ENCODE measurements at regions not wholly inside any gene's neighbourhood (a gene's known extent, or its start where the extent isn't known, plus 50 kb on each side); places are given as distances from the start of the nearest gene placed in this dataset.

GRCh38 chr5:136501133-136501532 lies 135.8 kb upstream of the TRPC7 start:
- no peaks in the 10 kb centered on the region for H3K36me3 ChIP-seq (ENCODE audit: insufficient read depth in 1 of 2, low read depth in 1 of 2)
- H3K27ac ChIP-seq = no peak overlapping the region
- no peak for DNase-seq
- no peak for TF ChIP-seq CTCF (IDR thresholded peaks at IDR 0.05)
- no peaks in the 10 kb centered on the region for H3K4me1 ChIP-seq
- H3K4me3 ChIP-seq = no peak overlapping the region
- peaks cover 3% of the 10 kb centered on the region for H3K9me3 ChIP-seq
- no peaks in the 10 kb centered on the region for H3K27me3 ChIP-seq (ENCODE audit: insufficient read depth in 3 of 3, low read length in 2 of 3)
- intact Hi-C loops (cut with DNase I) = no loop called here
- ATAC-seq = no peak
- WGBS, 3 donors = 0 to 57% methylated on average over 1 of the region's 1 CpG; no CpG with 5 or more reads in 1 of the 3 donors

- Histone ChIP-seq H3K36me3 (ENCODE audit: insufficient read depth in 1 of 2, low read depth in 1 of 2) (no peaks in the 10 kb centered on the region), H3K4me1 (no peaks in the 10 kb centered on the region), H3K4me3 (no peak overlapping the region), H3K27ac (no peak overlapping the region), H3K27me3 (ENCODE audit: insufficient read depth in 3 of 3, low read length in 2 of 3) (no peaks in the 10 kb centered on the region), H3K9me3 (no peaks in the 10 kb centered on the region)
- intact Hi-C loops (cut with DNase I) = no loop called here
- no peak for TF ChIP-seq CTCF (IDR thresholded peaks at IDR 0.05)
- no peak for DNase-seq
- no peak for ATAC-seq
Measured at GRCh38 chr5:136492587-136492986, 127.2 kb upstream of the TRPC7 start.

GRCh38 chr5:136491806-136492205 lies 126.5 kb upstream of the TRPC7 start:
- 70 to 79% (median 74%) methylated on average over 3 of the region's 3 CpGs for WGBS, 3 donors

GRCh38 chr5:136484808-136485325 lies 119.5 kb upstream of the TRPC7 start:
- no peak for TF ChIP-seq CTCF (IDR thresholded peaks at IDR 0.05)
- Histone ChIP-seq H3K4me1 (no peaks in the 10 kb centered on the region), H3K36me3 (ENCODE audit: insufficient read depth in 1 of 2, low read depth in 1 of 2) (no peaks in the 10 kb centered on the region), H3K27me3 (ENCODE audit: insufficient read depth in 3 of 3, low read length in 2 of 3) (no peaks in the 10 kb centered on the region), H3K27ac (no peak overlapping the region), H3K4me3 (no peak overlapping the region), H3K9me3 (no peaks in the 10 kb centered on the region)
- DNase-seq = no peak
- no peak for ATAC-seq
- WGBS, 3 donors = 94% methylated on average over 3 of the region's 3 CpGs
- intact Hi-C loops (cut with DNase I) = no loop called here

More at GRCh38 chr5:136491806-136492205, 126.5 kb upstream of the TRPC7 start:
- Histone ChIP-seq H3K9me3 (no peaks in the 10 kb centered on the region), H3K4me3 (no peak overlapping the region), H3K27ac (no peak overlapping the region), H3K27me3 (ENCODE audit: insufficient read depth in 3 of 3, low read length in 2 of 3) (no peaks in the 10 kb centered on the region), H3K4me1 (no peaks in the 10 kb centered on the region), H3K36me3 (ENCODE audit: insufficient read depth in 1 of 2, low read depth in 1 of 2) (no peaks in the 10 kb centered on the region)
- no peak for TF ChIP-seq CTCF (IDR thresholded peaks at IDR 0.05)
- ATAC-seq (no peak), DNase-seq (no peak)
- intact Hi-C loops (cut with DNase I) = no loop called here

- no peaks in the 10 kb centered on the region for H3K9me3 ChIP-seq
- ATAC-seq (no peak), DNase-seq (no peak)
- 29 to 38% (median 37%) methylated on average over 2 of the region's 2 CpGs for WGBS, 3 donors
- H3K27ac ChIP-seq = no peak overlapping the region
- H3K4me3 ChIP-seq = no peak overlapping the region
- intact Hi-C loops (cut with DNase I) = no loop called here
- no peaks in the 10 kb centered on the region for H3K4me1 ChIP-seq
- TF ChIP-seq CTCF (IDR thresholded peaks at IDR 0.05) = no peak
- no peaks in the 10 kb centered on the region for H3K36me3 ChIP-seq (ENCODE audit: insufficient read depth in 1 of 2, low read depth in 1 of 2)
- no peaks in the 10 kb centered on the region for H3K27me3 ChIP-seq (ENCODE audit: insufficient read depth in 3 of 3, low read length in 2 of 3)
Measured at GRCh38 chr5:136482206-136482605, 116.9 kb upstream of the TRPC7 start.
